Vagina (tissue), 2 donors: ENCODE measurements at regions not wholly inside any gene's neighbourhood (a gene's known extent, or its start where the extent isn't known, plus 50 kb on each side); places are given as distances from the start of the nearest gene placed in this dataset.

Experiments
- CTCF ChIP-seq, 3 experiments: fragments of 450-650 bp in 2 of 3; fragments of 200-600 bp in 1 of 3; sonication (generic) in 1 of 3; IDR thresholded peaks; one replicate each; pipeline ENCODE4 v1.5.1; 2017 to 2019; ENCODE audit warnings: antibody characterized with exemption in 3 of 3, mild to moderate bottlenecking in 2 of 3, moderate library complexity in 2 of 3
- POLR2A ChIP-seq, 2 donors: fragments of 450-650 bp; IDR thresholded peaks; one replicate each; pipeline ENCODE4 v1.6.1; 2017; ENCODE audit warnings: antibody characterized with exemption in 2 of 2, mild to moderate bottlenecking in 2 of 2, moderate library complexity in 2 of 2

- TF ChIP-seq CTCF (IDR thresholded peaks at IDR 0.05): no peak
- TF ChIP-seq POLR2A (IDR thresholded peaks at IDR 0.05): no peak
Observed at GRCh38 chr13:87172166-87172835, 498.9 kb upstream of the SLITRK5 start.
